ENCODE measurements at regions not wholly inside any gene's neighbourhood (a gene's known extent, or its start where the extent isn't known, plus 50 kb on each side); places are given as distances from the start of the nearest gene placed in this dataset.

- DNase-seq, result no peak
Measured at GRCh38 chr10:120386896-120387295, 70.1 kb upstream of the PLPP4 start.

GRCh38 chr10:120387326-120387725 is 69.7 kb upstream of the PLPP4 start:
- no peak for DNase-seq

GRCh38 chr10:120392245-120392644 is 64.8 kb upstream of the PLPP4 start:
- DNase-seq, result no peak

GRCh38 chr10:120392671-120393079 is 64.4 kb upstream of the PLPP4 start:
- no peak for DNase-seq

DNA sequence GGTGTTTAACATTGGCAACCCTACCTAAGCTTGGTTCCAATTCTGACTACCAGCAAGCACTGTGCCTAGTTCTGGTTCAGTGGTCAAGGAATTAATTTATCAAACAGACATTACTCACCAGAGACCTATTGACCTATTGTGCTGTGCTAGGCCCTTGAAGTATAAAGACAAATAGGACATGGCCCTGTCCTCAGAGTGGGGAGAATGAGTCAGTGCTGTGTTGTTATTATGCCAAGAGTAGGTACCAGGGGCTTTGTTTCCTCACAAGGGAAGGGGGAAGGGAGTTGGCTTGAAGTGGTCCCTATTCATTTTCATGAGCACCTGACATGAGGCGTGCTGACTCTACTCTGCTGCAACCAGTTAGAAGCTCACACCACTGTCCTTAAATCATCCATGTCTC is 62.6 kb upstream of the PLPP4 start:
- no peak for DNase-seq

DNA sequence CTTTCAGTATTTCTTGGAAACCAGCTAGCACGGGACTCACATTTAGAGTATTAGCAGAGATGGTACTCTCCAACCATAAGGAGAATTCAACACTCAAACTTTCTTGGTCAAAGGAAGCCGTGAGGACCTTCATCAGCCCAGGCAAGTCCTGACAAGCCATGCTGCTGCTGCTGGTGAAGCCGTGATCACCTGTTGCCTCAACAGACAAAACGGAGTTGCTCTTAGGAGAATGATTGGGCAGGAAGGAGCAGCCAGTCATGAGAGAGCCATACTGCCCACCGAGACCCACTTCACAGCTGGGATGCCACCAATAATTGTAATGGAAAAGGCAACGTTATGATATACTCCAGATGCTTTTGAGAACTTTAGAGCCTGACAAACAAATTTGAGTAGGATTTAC is 60.8 kb upstream of the PLPP4 start:
- DNase-seq, result no peak

GRCh38 chr10:120398180-120398579 is 58.8 kb upstream of the PLPP4 start:
- no peak for DNase-seq

GRCh38 chr10:120400601-120401000 is 56.4 kb upstream of the PLPP4 start:
- no peak for DNase-seq

DNA sequence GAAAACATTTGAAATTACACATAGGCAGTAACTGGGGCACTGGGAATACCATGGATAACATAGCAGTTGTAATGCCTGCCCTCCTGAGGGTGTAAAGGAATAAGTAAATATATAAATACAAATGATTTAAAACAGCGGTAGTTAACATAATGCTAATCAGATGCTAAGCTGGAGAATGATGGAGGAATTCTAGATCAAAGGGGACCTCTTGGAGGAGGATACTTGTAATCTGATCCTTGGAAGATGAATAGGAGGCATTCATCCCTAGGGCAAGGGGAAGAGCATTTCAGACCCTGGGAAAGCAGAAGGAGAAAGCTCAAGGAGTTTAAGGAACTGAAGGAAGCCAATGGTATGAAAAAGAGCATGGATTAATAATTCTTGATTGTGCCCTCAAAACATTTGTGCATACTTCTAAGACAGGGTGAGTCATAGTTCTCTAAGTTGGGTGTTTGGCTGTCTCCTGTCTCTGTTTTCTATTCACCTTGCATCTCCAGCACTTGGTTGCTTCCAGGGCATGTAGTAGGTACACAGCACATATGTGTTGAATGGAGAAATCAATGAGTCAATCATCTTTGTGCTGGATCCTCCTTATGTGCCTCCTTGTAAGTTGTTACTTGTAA is 54.8 kb upstream of the PLPP4 start:
- no peak for DNase-seq

DNA sequence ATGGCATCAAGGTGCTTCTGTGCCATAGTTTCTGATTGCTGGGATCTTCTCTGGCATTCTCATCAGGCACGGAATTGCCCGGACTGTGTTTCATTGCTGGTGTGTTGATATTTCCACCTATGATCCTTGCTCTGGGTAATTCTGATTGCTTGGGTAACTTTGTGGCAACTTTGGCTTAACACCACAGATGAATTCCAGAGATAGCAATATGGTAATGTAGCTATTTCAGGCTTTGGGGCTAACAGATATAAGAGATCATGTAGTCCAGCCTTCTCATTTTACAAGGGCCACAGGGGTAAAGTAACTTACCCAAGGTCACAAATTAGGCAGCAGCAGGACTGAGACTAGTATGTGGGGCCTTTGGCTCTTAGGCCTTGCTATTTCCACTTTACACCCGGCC is 53.9 kb upstream of the PLPP4 start:
- DNase-seq, result no peak

DNA sequence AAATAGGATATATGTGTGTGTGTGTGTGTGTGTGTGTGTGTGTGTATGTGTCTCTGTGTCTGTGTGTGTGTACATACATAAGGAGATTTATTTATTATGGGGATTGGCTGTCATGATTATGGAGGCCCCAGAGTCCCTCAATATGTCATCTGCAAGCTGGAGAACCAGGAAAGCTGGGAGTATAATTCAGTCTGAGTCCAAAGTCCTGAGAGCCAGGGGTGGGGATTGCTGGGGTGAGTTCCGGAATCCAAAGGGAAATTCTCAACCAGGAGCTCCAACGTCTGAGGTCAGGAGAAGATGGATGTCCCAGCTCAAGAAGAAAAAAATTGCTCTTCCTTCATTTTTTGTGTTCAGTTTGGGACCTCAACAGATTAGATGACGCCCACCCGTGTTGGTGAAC is 50.7 kb upstream of the PLPP4 start:
- DNase-seq, result no peak

All from CD4-positive, alpha-beta T cell treated with Interleukin-4 for 1 hour (primary cell).